SK-N-SH (cell line): ENCODE measurements at regions not wholly inside any gene's neighbourhood (a gene's known extent, or its start where the extent isn't known, plus 50 kb on each side); places are given as distances from the start of the nearest gene placed in this dataset.

Experiments
- CTCF ChIA-PET: fragments of 300-600, 350-600 bp; formaldehyde crosslinking; extraction: SDS; loops from one replicate; lab custom pipeline; 2021; lab: Yijun Ruan, JAX
- POLR2A ChIA-PET: fragments of 350-600 bp; sonication (Branson Sonifier 250); formaldehyde crosslinking; extraction: SDS; loops from one replicate; lab custom pipeline; 2020; ENCODE audit warnings: antibody characterized with exemption, inconsistent platforms; lab: Yijun Ruan, JAX
- DNase-seq: peaks from one replicate; pipeline ENCODE4 v3.0.0; 2012
- H2AFZ ChIP-seq: fragments of 200-600 bp; sonication (generic); 2 replicates; pipeline ENCODE4 v1.8.1; 2016; ENCODE audit warnings: antibody characterized with exemption, mild to moderate bottlenecking, low read depth
- H3F3A ChIP-seq: fragments of 200-600 bp; sonication (generic); replicated peaks from 2 replicates; pipeline ENCODE3; 2016; ENCODE audit warnings: antibody characterized with exemption, mild to moderate bottlenecking; ENCODE audit not compliant: insufficient read depth
- H3K27ac ChIP-seq, 2 experiments: fragments of 200-500 bp in 1 of 2; fragments of 200-600 bp in 1 of 2; sonication (Bioruptor generic) in 1 of 2; sonication (generic), shearing (Covaris generic) in 1 of 2; 2 replicates each; pipeline versions ENCODE4 v1.5.1 to v1.6.1; 2014 to 2016; ENCODE audit warnings: low read depth in 2 of 2, inconsistent platforms in 1 of 2, low read length in 1 of 2, mild to moderate bottlenecking in 1 of 2, mixed read lengths in 1 of 2
- H3K27me3 ChIP-seq: fragments of 200-600 bp; sonication (generic), shearing (Covaris generic); 2 replicates; pipeline ENCODE4 v1.6.1; 2016; ENCODE audit warnings: mixed run types; ENCODE audit not compliant: insufficient read depth
- H3K36me3 ChIP-seq, 2 experiments: fragments of 200-500 bp in 1 of 2; fragments of 200-600 bp in 1 of 2; sonication (Bioruptor generic) in 1 of 2; sonication (generic) in 1 of 2; replicated peaks in 1 of 2; 2 replicates each; pipeline versions ENCODE3 to v1.5.1; 2014 to 2016; ENCODE audit warnings: low read length in 1 of 2, mild to moderate bottlenecking in 1 of 2; ENCODE audit not compliant: insufficient read depth in 2 of 2, control insufficient read depth in 1 of 2
- H3K4me1 ChIP-seq, 2 experiments: fragments of 200-500 bp in 1 of 2; fragments of 200-600 bp in 1 of 2; sonication (Bioruptor generic) in 1 of 2; sonication (generic), shearing (Covaris generic) in 1 of 2; 2 replicates each; pipeline versions ENCODE4 v1.5.1 to v1.6.1; 2014 to 2016; ENCODE audit warnings: low read depth in 1 of 2, low read length in 1 of 2, mixed run types in 1 of 2; ENCODE audit not compliant: insufficient read depth in 2 of 2, control insufficient read depth in 1 of 2
- H3K4me2 ChIP-seq: fragments of 200-600 bp; sonication (generic), shearing (Covaris generic); 2 replicates; pipeline ENCODE4 v1.6.1; 2017; ENCODE audit warnings: mixed run types
- H3K4me3 ChIP-seq, 2 experiments: fragments of 200-500 bp in 1 of 2; fragments of 200-600 bp in 1 of 2; sonication (Bioruptor generic) in 1 of 2; sonication (generic), shearing (Covaris generic) in 1 of 2; 2 replicates each; pipeline versions ENCODE4 v1.5.1 to v1.8.1; 2014 to 2016; ENCODE audit warnings: low read depth in 2 of 2, inconsistent platforms in 1 of 2, low read length in 1 of 2, mild to moderate bottlenecking in 1 of 2, mixed read lengths in 1 of 2, moderate library complexity in 1 of 2
- H3K79me2 ChIP-seq: fragments of 200-600 bp; sonication (generic); 2 replicates; pipeline ENCODE4 v1.8.1; 2017; ENCODE audit warnings: mild to moderate bottlenecking; ENCODE audit not compliant: insufficient read depth
- H3K9ac ChIP-seq: fragments of 200-600 bp; sonication (generic); 2 replicates; pipeline ENCODE4 v1.6.1; 2017; ENCODE audit warnings: mixed run types
- H3K9me2 ChIP-seq: fragments of 200-600 bp; sonication (generic); 2 replicates; pipeline ENCODE4 v1.6.1; 2017; ENCODE audit warnings: mixed run types
- H3K9me3 ChIP-seq: fragments of 200-600 bp; sonication (generic); 2 replicates; pipeline ENCODE4 v1.6.1; 2017; ENCODE audit warnings: mixed run types, mild to moderate bottlenecking, moderate library complexity
- H4K20me1 ChIP-seq: fragments of 200-600 bp; sonication (generic); 2 replicates; pipeline ENCODE4 v1.6.1; 2017; ENCODE audit warnings: mild to moderate bottlenecking, mixed run types; ENCODE audit not compliant: insufficient read depth
- CHD2 ChIP-seq: fragments of 150-350 bp; IDR thresholded peaks from 2 replicates; pipeline ENCODE4 v1.6.1; 2018; ENCODE audit warnings: low read length; ENCODE audit not compliant: partially characterized antibody
- ELF1 ChIP-seq: IDR thresholded peaks from 2 replicates; pipeline ENCODE4 v1.4.0; 2012
- EP300 ChIP-seq, 2 experiments: IDR thresholded peaks; 2 replicates each; pipeline versions ENCODE4 v1.4.0 to v1.6.1; 2012; ENCODE audit warnings: borderline replicate concordance in 1 of 2, low read depth in 1 of 2, low read length in 1 of 2
- EZH2phosphoT487 ChIP-seq: fragments of 200-600 bp; sonication (generic); IDR thresholded peaks from 2 replicates; pipeline ENCODE4 v1.6.1; 2017; ENCODE audit warnings: low read depth, mixed run types, mild to moderate bottlenecking, antibody characterized with exemption, moderate library complexity, borderline replicate concordance
- FOSL2 ChIP-seq: IDR thresholded peaks from 2 replicates; pipeline ENCODE4 v1.4.0; 2012; ENCODE audit warnings: low read depth, mild to moderate bottlenecking, moderate library complexity, borderline replicate concordance
- FOXJ3 ChIP-seq: sonication (generic); formaldehyde crosslinking; IDR thresholded peaks from 2 replicates; pipeline ENCODE4 v1.5.1; 2020; ENCODE audit warnings: mild to moderate bottlenecking, missing genetic modification reagents
- FOXM1 ChIP-seq: IDR thresholded peaks from 2 replicates; pipeline ENCODE4 v1.4.0; 2012; ENCODE audit warnings: low read depth, mild to moderate bottlenecking
- JUND ChIP-seq: IDR thresholded peaks from 2 replicates; pipeline ENCODE4 v1.4.0; 2012
- MEF2A ChIP-seq: IDR thresholded peaks from 2 replicates; pipeline ENCODE4 v1.4.0; 2012; ENCODE audit warnings: low read depth, borderline replicate concordance
- MXI1 ChIP-seq: IDR thresholded peaks from 2 replicates; pipeline ENCODE4 v1.6.1; 2012; ENCODE audit warnings: mild to moderate bottlenecking, low read depth, low read length, improper control_type of control experiment
- NFIC ChIP-seq: IDR thresholded peaks from 2 replicates; pipeline ENCODE4 v1.4.0; 2012; ENCODE audit warnings: borderline replicate concordance
- NRF1 ChIP-seq: IDR thresholded peaks from 2 replicates; pipeline ENCODE4 v1.6.1; 2012; ENCODE audit warnings: low read depth, mild to moderate bottlenecking, low read length
- POLR2AphosphoS5 ChIP-seq: IDR thresholded peaks from 2 replicates; pipeline ENCODE4 v1.6.1; 2012; ENCODE audit warnings: low read depth, low read length
- RAD21 ChIP-seq: IDR thresholded peaks from 2 replicates; pipeline ENCODE4 v1.6.1; 2012; ENCODE audit warnings: mild to moderate bottlenecking, low read length
- SMC3 ChIP-seq: IDR thresholded peaks from 2 replicates; pipeline ENCODE4 v1.6.1; 2012; ENCODE audit warnings: low read depth, low read length, improper control_type of control experiment
- YY1 ChIP-seq: IDR thresholded peaks from 2 replicates; pipeline ENCODE4 v1.4.0; 2012; ENCODE audit warnings: low read depth, mild to moderate bottlenecking
- WGBS: methylation state at CpG from one replicate; pipeline ENCODE4 v1.1.6; 2017; ENCODE audit warnings: low lambda C conversion rate; 5-methylcytosine and 5-hydroxymethylcytosine counted together
- TF ChIP-seq, protein P1 (sequence below): IDR thresholded peaks from 2 replicates; pipeline ENCODE4 v1.6.1; 2012; ENCODE audit warnings: mild to moderate bottlenecking, low read depth, low read length, moderate library complexity
- TF ChIP-seq, protein P2 (sequence below): fragments of 200-600 bp; sonication (generic); IDR thresholded peaks from 2 replicates; pipeline ENCODE4 v1.6.1; 2017; ENCODE audit warnings: antibody characterized with exemption, mild to moderate bottlenecking, moderate library complexity
- TF ChIP-seq, protein P3 (sequence below): IDR thresholded peaks from 2 replicates; pipeline ENCODE4 v1.4.0; 2012; ENCODE audit warnings: low read depth, borderline replicate concordance
- TF ChIP-seq, protein P4 (sequence below): IDR thresholded peaks from 2 replicates; pipeline ENCODE4 v1.4.0; 2012; ENCODE audit warnings: low read depth, borderline replicate concordance

DNA sequence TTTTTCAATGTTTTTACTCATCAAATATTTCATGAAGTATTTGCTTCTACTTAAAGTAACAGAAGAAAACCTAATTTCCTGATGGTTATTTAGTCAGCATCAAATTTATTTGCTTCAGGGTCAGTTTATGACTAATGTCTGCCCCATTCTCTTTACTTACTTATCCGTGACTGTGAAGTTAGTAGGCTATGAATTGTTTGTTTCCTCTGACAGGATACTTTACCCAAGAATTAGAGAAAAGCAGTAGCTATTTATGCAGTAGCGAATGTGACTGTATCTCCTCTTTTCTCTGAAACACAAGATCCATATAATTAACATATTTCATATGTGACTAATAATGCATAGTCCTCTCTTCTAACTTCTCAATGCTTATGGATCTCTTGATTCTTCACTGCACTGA, 329.9 kb upstream of the ROBO1 start (continued):
- TF ChIP-seq, protein P1, sequence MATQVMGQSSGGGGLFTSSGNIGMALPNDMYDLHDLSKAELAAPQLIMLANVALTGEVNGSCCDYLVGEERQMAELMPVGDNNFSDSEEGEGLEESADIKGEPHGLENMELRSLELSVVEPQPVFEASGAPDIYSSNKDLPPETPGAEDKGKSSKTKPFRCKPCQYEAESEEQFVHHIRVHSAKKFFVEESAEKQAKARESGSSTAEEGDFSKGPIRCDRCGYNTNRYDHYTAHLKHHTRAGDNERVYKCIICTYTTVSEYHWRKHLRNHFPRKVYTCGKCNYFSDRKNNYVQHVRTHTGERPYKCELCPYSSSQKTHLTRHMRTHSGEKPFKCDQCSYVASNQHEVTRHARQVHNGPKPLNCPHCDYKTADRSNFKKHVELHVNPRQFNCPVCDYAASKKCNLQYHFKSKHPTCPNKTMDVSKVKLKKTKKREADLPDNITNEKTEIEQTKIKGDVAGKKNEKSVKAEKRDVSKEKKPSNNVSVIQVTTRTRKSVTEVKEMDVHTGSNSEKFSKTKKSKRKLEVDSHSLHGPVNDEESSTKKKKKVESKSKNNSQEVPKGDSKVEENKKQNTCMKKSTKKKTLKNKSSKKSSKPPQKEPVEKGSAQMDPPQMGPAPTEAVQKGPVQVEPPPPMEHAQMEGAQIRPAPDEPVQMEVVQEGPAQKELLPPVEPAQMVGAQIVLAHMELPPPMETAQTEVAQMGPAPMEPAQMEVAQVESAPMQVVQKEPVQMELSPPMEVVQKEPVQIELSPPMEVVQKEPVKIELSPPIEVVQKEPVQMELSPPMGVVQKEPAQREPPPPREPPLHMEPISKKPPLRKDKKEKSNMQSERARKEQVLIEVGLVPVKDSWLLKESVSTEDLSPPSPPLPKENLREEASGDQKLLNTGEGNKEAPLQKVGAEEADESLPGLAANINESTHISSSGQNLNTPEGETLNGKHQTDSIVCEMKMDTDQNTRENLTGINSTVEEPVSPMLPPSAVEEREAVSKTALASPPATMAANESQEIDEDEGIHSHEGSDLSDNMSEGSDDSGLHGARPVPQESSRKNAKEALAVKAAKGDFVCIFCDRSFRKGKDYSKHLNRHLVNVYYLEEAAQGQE = no peak
- TF ChIP-seq NRF1 = no peak

DNA sequence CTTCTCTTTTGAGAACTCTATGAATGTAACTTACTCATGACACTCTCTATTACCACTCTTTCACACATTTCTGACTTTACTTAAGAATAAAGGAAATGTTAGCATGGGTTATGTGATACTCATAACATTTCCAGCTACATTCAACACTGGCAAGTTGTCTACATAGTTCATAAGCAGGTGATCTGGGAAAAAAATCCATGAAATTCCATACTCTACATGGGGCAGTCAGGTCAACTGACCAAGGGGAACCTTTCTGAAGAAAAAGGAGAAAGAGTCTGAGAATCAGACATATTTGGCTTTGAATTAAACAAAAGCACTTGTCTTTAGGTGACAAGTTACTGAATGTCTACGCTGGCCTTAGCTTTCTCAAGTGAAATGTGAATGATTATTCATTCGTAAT, 329.1 kb upstream of the ROBO1 start:
- 83% methylated on average over 2 of the region's 2 CpGs for WGBS
- peaks cover 7% of the 10 kb centered on the region for H3F3A ChIP-seq
- DNase-seq = no peak
- no peaks in the 10 kb centered on the region for H3K36me3 ChIP-seq
- no peak overlapping the region for H2AFZ ChIP-seq
- no peaks in the 10 kb centered on the region for H4K20me1 ChIP-seq
- no peak overlapping the region for H3K4me2 ChIP-seq
- no peak overlapping the region for H3K4me3 ChIP-seq
- no peak for TF ChIP-seq ELF1
- no peak for TF ChIP-seq MXI1
- no peak for TF ChIP-seq EZH2phosphoT487
- TF ChIP-seq, protein P2, sequence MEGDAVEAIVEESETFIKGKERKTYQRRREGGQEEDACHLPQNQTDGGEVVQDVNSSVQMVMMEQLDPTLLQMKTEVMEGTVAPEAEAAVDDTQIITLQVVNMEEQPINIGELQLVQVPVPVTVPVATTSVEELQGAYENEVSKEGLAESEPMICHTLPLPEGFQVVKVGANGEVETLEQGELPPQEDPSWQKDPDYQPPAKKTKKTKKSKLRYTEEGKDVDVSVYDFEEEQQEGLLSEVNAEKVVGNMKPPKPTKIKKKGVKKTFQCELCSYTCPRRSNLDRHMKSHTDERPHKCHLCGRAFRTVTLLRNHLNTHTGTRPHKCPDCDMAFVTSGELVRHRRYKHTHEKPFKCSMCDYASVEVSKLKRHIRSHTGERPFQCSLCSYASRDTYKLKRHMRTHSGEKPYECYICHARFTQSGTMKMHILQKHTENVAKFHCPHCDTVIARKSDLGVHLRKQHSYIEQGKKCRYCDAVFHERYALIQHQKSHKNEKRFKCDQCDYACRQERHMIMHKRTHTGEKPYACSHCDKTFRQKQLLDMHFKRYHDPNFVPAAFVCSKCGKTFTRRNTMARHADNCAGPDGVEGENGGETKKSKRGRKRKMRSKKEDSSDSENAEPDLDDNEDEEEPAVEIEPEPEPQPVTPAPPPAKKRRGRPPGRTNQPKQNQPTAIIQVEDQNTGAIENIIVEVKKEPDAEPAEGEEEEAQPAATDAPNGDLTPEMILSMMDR = no peak
- TF ChIP-seq, protein P3, sequence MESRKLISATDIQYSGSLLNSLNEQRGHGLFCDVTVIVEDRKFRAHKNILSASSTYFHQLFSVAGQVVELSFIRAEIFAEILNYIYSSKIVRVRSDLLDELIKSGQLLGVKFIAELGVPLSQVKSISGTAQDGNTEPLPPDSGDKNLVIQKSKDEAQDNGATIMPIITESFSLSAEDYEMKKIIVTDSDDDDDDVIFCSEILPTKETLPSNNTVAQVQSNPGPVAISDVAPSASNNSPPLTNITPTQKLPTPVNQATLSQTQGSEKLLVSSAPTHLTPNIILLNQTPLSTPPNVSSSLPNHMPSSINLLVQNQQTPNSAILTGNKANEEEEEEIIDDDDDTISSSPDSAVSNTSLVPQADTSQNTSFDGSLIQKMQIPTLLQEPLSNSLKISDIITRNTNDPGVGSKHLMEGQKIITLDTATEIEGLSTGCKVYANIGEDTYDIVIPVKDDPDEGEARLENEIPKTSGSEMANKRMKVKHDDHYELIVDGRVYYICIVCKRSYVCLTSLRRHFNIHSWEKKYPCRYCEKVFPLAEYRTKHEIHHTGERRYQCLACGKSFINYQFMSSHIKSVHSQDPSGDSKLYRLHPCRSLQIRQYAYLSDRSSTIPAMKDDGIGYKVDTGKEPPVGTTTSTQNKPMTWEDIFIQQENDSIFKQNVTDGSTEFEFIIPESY = no peak
- TF ChIP-seq NRF1 = no peak
- TF ChIP-seq NFIC = no peak
- no peak for TF ChIP-seq MEF2A
- TF ChIP-seq, protein P4, sequence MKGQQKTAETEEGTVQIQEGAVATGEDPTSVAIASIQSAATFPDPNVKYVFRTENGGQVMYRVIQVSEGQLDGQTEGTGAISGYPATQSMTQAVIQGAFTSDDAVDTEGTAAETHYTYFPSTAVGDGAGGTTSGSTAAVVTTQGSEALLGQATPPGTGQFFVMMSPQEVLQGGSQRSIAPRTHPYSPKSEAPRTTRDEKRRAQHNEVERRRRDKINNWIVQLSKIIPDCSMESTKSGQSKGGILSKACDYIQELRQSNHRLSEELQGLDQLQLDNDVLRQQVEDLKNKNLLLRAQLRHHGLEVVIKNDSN = no peak
- TF ChIP-seq RAD21 = no peak
- TF ChIP-seq FOXM1 = no peak
- TF ChIP-seq YY1 = no peak
- no peak for TF ChIP-seq EP300 (IDR thresholded peaks at IDR 0.05; ENCODE audit: borderline replicate concordance in 1 of 2, low read depth in 1 of 2, low read length in 1 of 2)
- TF ChIP-seq POLR2AphosphoS5 = no peak
- no peak for TF ChIP-seq CHD2
- TF ChIP-seq FOXJ3 = no peak
- TF ChIP-seq JUND = no peak
- no peak for TF ChIP-seq FOSL2
- no peak for TF ChIP-seq SMC3
- no peaks in the 10 kb centered on the region for H3K9me2 ChIP-seq
- H3K9me3 ChIP-seq = no peaks in the 10 kb centered on the region
- no peak overlapping the region for H3K9ac ChIP-seq
- no peaks in the 10 kb centered on the region; a peak in 1 of 4 replicates for H3K4me1 ChIP-seq
- ChIA-PET CTCF (interaction anchor here (0.9 kb wide), 1 partner anchor 263 kb away, joined by 3 read pairs; no protein-coding TSS in a partner anchor), POLR2A (no interaction called here)
- H3K27me3 ChIP-seq = no peaks in the 10 kb centered on the region
- no peaks in the 10 kb centered on the region for H3K79me2 ChIP-seq
- H3K27ac ChIP-seq = no peak overlapping the region
